Tibial nerve (tissue), 4 donors: ENCODE measurements at regions not wholly inside any gene's neighbourhood (a gene's known extent, or its start where the extent isn't known, plus 50 kb on each side); places are given as distances from the start of the nearest gene placed in this dataset.

ENCODE experiments used
- CTCF ChIP-seq, 5 experiments: fragments of 200-600 bp in 3 of 5; fragments of 450-650 bp in 2 of 5; sonication (generic) in 3 of 5; IDR thresholded peaks; one replicate each; pipeline ENCODE4 v1.5.1; 2016 to 2019; ENCODE audit warnings: antibody characterized with exemption in 5 of 5, mild to moderate bottlenecking in 3 of 5, moderate library complexity in 2 of 5
- EP300 ChIP-seq, 2 donors: sonication (generic); formaldehyde crosslinking; IDR thresholded peaks; one replicate each; pipeline ENCODE4 v1.6.1; 2017; ENCODE audit warnings: antibody characterized with exemption in 2 of 2, mild to moderate bottlenecking in 1 of 2
- POLR2A ChIP-seq, 2 donors: fragments of 450-650 bp; IDR thresholded peaks; one replicate each; pipeline ENCODE4 v1.6.1; 2017; ENCODE audit warnings: antibody characterized with exemption in 2 of 2, mild to moderate bottlenecking in 2 of 2, moderate library complexity in 2 of 2

GRCh38 chr7:156402255-156402654, 238.3 kb upstream of the RNF32 start:
- TF ChIP-seq CTCF (IDR thresholded peaks at IDR 0.05), result no peak
- TF ChIP-seq EP300 (IDR thresholded peaks at IDR 0.05), result no peak
- TF ChIP-seq POLR2A (IDR thresholded peaks at IDR 0.05), result no peak
